GM12891 (cell line): ENCODE measurements at regions not wholly inside any gene's neighbourhood (a gene's known extent, or its start where the extent isn't known, plus 50 kb on each side); places are given as distances from the start of the nearest gene placed in this dataset.

Experiments
- POLR2A ChIP-seq: IDR thresholded peaks from 2 replicates; pipeline ENCODE4 v1.6.1; 2011; ENCODE audit warnings: low read depth, low read length, control low read depth
- TAF1 ChIP-seq: IDR thresholded peaks from 2 replicates; pipeline ENCODE4 v1.6.1; 2011; ENCODE audit warnings: low read depth, low read length, control low read depth

GRCh38 chr2:57669570-57669969 lies 377.0 kb upstream of the VRK2 start:
- TF ChIP-seq POLR2A (no peak), TAF1 (no peak)
